Cerebellar nuclear complex (tissue), 1 donor: ENCODE measurements at regions not wholly inside any gene's neighbourhood (a gene's known extent, or its start where the extent isn't known, plus 50 kb on each side); places are given as distances from the start of the nearest gene placed in this dataset.

Experiments used
- DNase-seq, 2 experiments: peaks; one replicate each; lab custom pipeline; 2025; lab: John Stamatoyannopoulos, UW

- no peak for DNase-seq
Observed at GRCh38 chr18:44051026-44051425, 629.7 kb upstream of the SETBP1 start.

GRCh38 chr18:44054514-44054913, 626.2 kb upstream of the SETBP1 start:
- DNase-seq = no peak

- no peak for DNase-seq
Observed at GRCh38 chr18:44060197-44060596, 620.5 kb upstream of the SETBP1 start.

GRCh38 chr18:44061438-44061837, 619.2 kb upstream of the SETBP1 start:
- DNase-seq = no peak

GRCh38 chr18:44062345-44062744, 618.3 kb upstream of the SETBP1 start:
- no peak for DNase-seq

- no peak for DNase-seq
Observed at GRCh38 chr18:44065206-44065605, 615.5 kb upstream of the SETBP1 start.

GRCh38 chr18:44066541-44066940, 614.1 kb upstream of the SETBP1 start:
- DNase-seq = no peak

GRCh38 chr18:44067186-44067585, 613.5 kb upstream of the SETBP1 start:
- no peak for DNase-seq

GRCh38 chr18:44075038-44075437, 605.6 kb upstream of the SETBP1 start:
- no peak for DNase-seq

GRCh38 chr18:44079606-44080005, 601.1 kb upstream of the SETBP1 start:
- no peak for DNase-seq

- no peak for DNase-seq
Observed at GRCh38 chr18:44080054-44080453, 600.6 kb upstream of the SETBP1 start.

- DNase-seq = no peak
Observed at GRCh38 chr18:44089732-44090131, 591.0 kb upstream of the SETBP1 start.

- DNase-seq = no peak
Observed at GRCh38 chr18:44090453-44090852, 590.2 kb upstream of the SETBP1 start.

GRCh38 chr18:44093253-44093652, 587.4 kb upstream of the SETBP1 start:
- DNase-seq = no peak

- DNase-seq = no peak
Observed at GRCh38 chr18:44096016-44096415, 584.7 kb upstream of the SETBP1 start.

- DNase-seq = no peak
Observed at GRCh38 chr18:44098551-44099098, 582.1 kb upstream of the SETBP1 start.

- DNase-seq = no peak
Observed at GRCh38 chr18:44107187-44107586, 573.5 kb upstream of the SETBP1 start.

- DNase-seq = no peak
Observed at GRCh38 chr18:44111337-44111736, 569.4 kb upstream of the SETBP1 start.

- no peak for DNase-seq
Observed at GRCh38 chr18:44117821-44118220, 562.9 kb upstream of the SETBP1 start.

GRCh38 chr18:44119607-44120006, 561.1 kb upstream of the SETBP1 start:
- DNase-seq = no peak

- DNase-seq = no peak
Observed at GRCh38 chr18:44123743-44124142, 556.9 kb upstream of the SETBP1 start.

- DNase-seq = no peak
Observed at GRCh38 chr18:44125446-44125845, 555.2 kb upstream of the SETBP1 start.

GRCh38 chr18:44126598-44126997, 554.1 kb upstream of the SETBP1 start:
- no peak for DNase-seq

- no peak for DNase-seq
Observed at GRCh38 chr18:44128365-44128764, 552.3 kb upstream of the SETBP1 start.
